NCI-H187 (cell line): ENCODE measurements at regions not wholly inside any gene's neighbourhood (a gene's known extent, or its start where the extent isn't known, plus 50 kb on each side); places are given as distances from the start of the nearest gene placed in this dataset.

Experiments
- DNase-seq, 2 experiments: peaks; one replicate each; lab custom pipeline; 2025; lab: John Stamatoyannopoulos, UW

- DNase-seq = no peak
These were observed 188.7 kb upstream of the MPHOSPH6 start for GRCh38 chr16:82358606-82359221.

GRCh38 chr16:82358161-82358560 is 188.1 kb upstream of the MPHOSPH6 start:
- no peak for DNase-seq

DNA sequence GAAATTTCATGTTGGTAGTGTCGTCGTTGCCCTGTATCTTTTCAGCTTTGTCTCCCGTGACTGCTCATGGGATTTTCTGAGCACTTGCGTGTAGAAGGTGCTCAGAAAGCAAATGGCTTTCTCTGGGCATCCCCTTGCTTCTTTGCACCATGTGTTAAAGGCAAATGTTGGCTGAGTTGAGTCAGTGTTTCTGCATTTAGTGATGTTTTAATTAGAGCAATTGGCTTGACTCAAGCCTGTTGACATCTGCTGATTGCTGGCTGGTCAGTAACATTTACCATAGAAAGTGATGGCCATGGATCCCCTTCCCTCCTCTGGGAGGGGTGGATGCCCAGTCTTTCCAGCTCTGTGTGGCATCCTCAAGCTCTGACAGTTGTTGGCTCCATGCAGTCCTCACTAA is 187.2 kb upstream of the MPHOSPH6 start:
- no peak for DNase-seq

GRCh38 chr16:82350560-82350959 is 180.5 kb upstream of the MPHOSPH6 start:
- no peak for DNase-seq

DNA sequence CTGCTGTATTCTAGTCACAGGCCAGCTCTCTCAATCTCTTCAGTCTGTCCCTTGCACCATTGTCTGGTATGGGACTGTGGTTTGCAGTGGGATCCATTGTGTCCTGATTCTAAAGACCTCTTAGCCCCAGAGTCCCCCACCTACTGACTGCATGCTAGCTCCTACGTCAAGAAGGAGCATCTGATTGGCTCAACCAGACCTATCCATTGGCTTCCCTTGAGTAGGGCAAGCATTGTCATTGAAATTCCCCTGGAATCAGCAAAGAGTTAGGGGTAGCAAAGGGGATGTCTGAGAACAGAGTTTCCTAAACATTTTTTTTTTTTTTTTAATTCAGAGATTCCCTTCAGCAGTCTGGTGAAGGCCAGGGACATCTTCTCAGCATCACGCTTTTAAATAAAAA is 175.3 kb upstream of the MPHOSPH6 start:
- DNase-seq = no peak

- DNase-seq = no peak
These were observed 174.1 kb upstream of the MPHOSPH6 start for GRCh38 chr16:82344157-82344556.

- DNase-seq = no peak
These were observed 171.2 kb upstream of the MPHOSPH6 start for GRCh38 chr16:82341146-82341669.

GRCh38 chr16:82340531-82340930 is 170.5 kb upstream of the MPHOSPH6 start:
- DNase-seq = no peak

GRCh38 chr16:82337355-82337754 is 167.3 kb upstream of the MPHOSPH6 start:
- DNase-seq = no peak

- DNase-seq = no peak
These were observed 162.1 kb upstream of the MPHOSPH6 start for GRCh38 chr16:82331974-82332750.

DNA sequence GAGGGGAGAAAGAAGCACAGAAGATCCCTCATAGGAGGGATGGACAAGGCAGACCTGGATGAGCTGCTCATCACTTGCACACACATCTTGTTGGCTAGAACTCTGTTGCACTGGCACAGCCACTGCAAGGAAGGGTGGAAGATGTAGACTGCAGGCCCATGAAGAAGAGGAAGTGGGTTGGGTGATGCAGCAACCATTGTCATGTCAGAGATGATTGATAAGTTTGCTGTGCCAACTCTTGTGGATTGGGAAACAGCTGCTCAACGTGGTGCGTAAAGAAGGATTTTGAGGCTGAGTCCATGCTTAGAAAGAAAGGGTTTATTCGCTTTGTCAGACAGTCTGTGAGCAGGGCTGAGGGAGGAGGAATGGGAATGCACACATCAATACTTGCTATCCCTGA is 161.4 kb upstream of the MPHOSPH6 start:
- DNase-seq = no peak

GRCh38 chr16:82329504-82330192 is 159.6 kb upstream of the MPHOSPH6 start:
- DNase-seq = peak; percentile 45 to 66

DNA sequence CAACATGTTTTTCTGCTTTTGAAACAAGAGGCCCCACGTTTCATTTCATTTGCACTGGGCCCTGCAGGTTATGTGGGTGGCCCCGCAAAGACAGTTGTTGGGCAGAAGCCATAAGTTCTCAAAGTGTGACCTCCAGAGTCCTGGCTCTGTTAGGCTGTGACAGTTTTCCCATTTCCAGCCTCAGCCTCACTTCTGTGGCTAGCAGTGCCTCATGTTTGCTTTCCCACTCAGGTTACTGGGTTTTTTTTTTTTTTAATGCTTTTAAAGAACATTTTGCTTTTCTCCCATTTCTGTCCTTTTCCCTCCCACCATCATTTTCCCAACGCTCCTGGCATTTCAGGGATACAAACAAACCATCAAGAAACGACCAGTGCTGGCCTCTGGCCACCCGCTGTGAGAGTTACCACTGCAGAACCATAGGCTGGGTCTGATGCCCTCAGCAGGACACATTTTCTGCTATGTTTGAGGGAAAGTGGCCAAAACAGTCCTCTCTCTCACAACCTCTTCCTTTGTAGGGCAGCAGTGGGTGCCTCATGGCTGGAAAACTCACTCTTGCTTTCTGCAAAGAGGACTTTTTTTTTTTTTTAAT is 159.0 kb upstream of the MPHOSPH6 start:
- DNase-seq = no peak

- DNase-seq = no peak
These were observed 153.1 kb upstream of the MPHOSPH6 start for GRCh38 chr16:82323171-82323570.

- DNase-seq = no peak
These were observed 152.2 kb upstream of the MPHOSPH6 start for GRCh38 chr16:82322177-82322576.

DNA sequence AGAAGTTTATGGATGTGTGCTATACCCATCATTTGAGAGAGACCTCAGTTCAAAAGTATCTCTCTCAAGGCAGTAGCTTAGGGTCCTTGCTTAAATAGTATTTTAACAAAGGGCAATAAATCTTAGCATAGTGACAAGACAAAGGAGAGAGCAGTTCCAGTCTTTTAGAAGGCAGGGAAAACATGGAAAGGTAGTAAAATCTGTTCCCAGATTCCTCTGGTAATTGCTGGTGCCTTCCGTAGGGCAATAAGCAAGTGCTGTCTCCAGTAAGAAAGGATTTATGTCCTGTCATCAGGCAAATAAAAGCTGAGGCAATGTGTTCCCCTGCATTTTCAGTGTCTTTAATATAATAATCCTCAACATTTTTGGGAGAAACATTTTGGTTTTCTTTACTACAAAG is 149.0 kb upstream of the MPHOSPH6 start:
- DNase-seq = no peak

- no peak for DNase-seq
These were observed 147.6 kb upstream of the MPHOSPH6 start for GRCh38 chr16:82317411-82318167.

DNA sequence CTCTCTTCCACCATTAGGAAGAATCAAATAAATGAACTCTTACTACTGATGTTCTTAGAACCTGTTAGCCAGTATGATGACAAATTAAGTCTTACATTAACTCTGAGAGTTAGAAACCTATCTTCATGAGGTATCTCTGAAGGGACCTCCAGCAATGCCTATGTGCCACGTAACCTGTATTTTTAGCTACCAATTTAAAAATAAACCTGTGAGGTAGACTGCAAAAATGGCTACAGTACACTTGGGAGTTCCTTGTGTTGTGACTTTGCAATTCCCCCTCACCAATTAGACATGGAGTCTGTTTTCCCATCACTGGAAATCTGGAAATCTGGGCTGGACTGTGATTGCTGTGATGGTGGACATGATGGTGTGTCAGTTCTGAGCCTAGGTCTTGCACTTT is 143.7 kb upstream of the MPHOSPH6 start:
- DNase-seq = no peak

GRCh38 chr16:82311528-82311927 is 141.5 kb upstream of the MPHOSPH6 start:
- DNase-seq = no peak

DNA sequence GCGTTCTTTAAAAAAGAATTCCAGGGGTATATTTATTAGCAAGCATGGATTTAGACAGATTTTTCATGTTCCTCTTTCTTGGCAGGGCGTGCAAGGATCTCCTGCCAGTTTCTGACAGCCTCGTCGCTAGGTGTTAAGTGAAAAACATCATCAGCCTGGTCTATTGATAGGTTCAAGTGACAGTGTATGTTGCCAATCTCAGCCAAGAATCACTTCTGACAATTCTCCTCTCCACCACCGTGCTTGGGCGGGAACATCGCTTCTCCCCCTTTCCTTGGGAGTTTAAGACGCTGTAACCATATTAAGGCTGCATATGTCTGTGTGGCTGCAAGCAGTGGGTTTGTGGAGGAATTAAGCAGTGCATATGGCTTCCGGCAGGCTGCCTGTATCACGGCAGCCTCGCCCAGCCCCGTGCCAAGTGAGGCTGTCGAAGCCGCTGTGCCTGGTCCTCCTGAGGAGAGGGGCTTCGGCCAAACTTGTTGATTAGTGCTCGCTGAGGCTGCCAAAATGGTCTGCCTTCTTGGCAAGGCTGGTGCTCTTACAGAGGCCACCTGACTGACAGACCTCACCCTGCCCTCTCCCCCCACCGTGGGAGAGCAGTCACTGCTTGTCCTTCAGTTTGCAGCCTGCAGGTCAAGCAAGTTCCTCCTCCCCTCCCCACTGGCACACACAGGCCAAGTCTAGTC is 132.2 kb upstream of the MPHOSPH6 start:
- DNase-seq = no peak

GRCh38 chr16:82301146-82301755 is 131.2 kb upstream of the MPHOSPH6 start:
- no peak for DNase-seq
